WTC11 (cell line): ENCODE measurements at regions not wholly inside any gene's neighbourhood (a gene's known extent, or its start where the extent isn't known, plus 50 kb on each side); places are given as distances from the start of the nearest gene placed in this dataset.

Experiments used
- ATAC-seq: fragments of 200-7000 bp; cut with Tn5 transposase; 2 replicates; pipeline ENCODE4 v1.10.0; 2021; ENCODE audit warnings: mild to moderate bottlenecking, moderate library complexity
- CTCF ChIA-PET: fragments of 300-600 bp; sonication (Branson Sonifier 250); formaldehyde crosslinking; loops from one replicate; lab custom pipeline; 2021; ENCODE audit warnings: antibody characterized with exemption; lab: Charles Lee
- POLR2A ChIA-PET: fragments of 350-600 bp; sonication (Branson Sonifier 250); formaldehyde crosslinking; loops from one replicate; lab custom pipeline; 2021; ENCODE audit warnings: antibody characterized with exemption; lab: Charles Lee
- DNase-seq: peaks from one replicate; pipeline ENCODE4 v3.0.0; 2021; ENCODE audit warnings: low spot score
- H3K27ac Mint-ChIP-seq: 2 replicates; pipeline ENCODE4 v1.8.0; 2021; ENCODE audit warnings: mixed read lengths
- H3K27me3 Mint-ChIP-seq: 2 replicates; pipeline ENCODE4 v1.8.0; 2021; ENCODE audit warnings: low read depth, mild to moderate bottlenecking, moderate library complexity, mixed read lengths
- H3K36me3 Mint-ChIP-seq: 2 replicates; pipeline ENCODE4 v1.8.0; 2021; ENCODE audit warnings: mixed read lengths
- H3K4me1 Mint-ChIP-seq: 2 replicates; pipeline ENCODE4 v1.8.0; 2022; ENCODE audit warnings: mixed read lengths
- H3K4me3 Mint-ChIP-seq: 2 replicates; pipeline ENCODE4 v1.8.0; 2021; ENCODE audit warnings: mild to moderate bottlenecking, moderate library complexity, mixed read lengths
- H3K9me3 Mint-ChIP-seq: 2 replicates; pipeline ENCODE4 v1.8.0; 2021; ENCODE audit warnings: mixed read lengths
- ERG ChIP-seq: fragments of 250-450 bp; sonication (Bioruptor Pico); IDR thresholded peaks from 2 replicates; pipeline ENCODE4 v1.8.0; 2021; ENCODE audit warnings: mild to moderate bottlenecking
- FOXJ3 ChIP-seq: sonication (generic); formaldehyde crosslinking; IDR thresholded peaks from 2 replicates; pipeline ENCODE4 v1.9.0; 2021; ENCODE audit warnings: missing genetic modification reagents, mild to moderate bottlenecking, borderline replicate concordance
- FOXP4 ChIP-seq: sonication (generic); formaldehyde crosslinking; IDR thresholded peaks from 2 replicates; pipeline ENCODE4 v1.8.0; 2022; ENCODE audit warnings: mild to moderate bottlenecking, missing genetic modification reagents
- NR1H2 ChIP-seq: sonication (generic); formaldehyde crosslinking; IDR thresholded peaks from 2 replicates; pipeline ENCODE4 v1.9.0; 2021; ENCODE audit warnings: mild to moderate bottlenecking, moderate library complexity, missing genetic modification reagents
- PRRX2 ChIP-seq: fragments of 250-450 bp; sonication (Bioruptor Pico); IDR thresholded peaks from 2 replicates; pipeline ENCODE4 v1.8.0; 2021; ENCODE audit warnings: mild to moderate bottlenecking
- TEAD1 ChIP-seq: sonication (generic); formaldehyde crosslinking; IDR thresholded peaks from 2 replicates; pipeline ENCODE4 v1.8.0; 2022; ENCODE audit warnings: mild to moderate bottlenecking, missing genetic modification reagents
- ZNF138 ChIP-seq: sonication (generic); formaldehyde crosslinking; conservative IDR thresholded peaks from 2 replicates; pipeline ENCODE4 v1.8.1; 2022; ENCODE audit warnings: mild to moderate bottlenecking, moderate library complexity, missing genetic modification reagents
- ZNF396 ChIP-seq: fragments of 250-450 bp; sonication (Bioruptor Pico); IDR thresholded peaks from 2 replicates; pipeline ENCODE4 v1.8.0; 2021; ENCODE audit warnings: mild to moderate bottlenecking, moderate library complexity, borderline replicate concordance
- TF ChIP-seq, protein P1 (sequence below): sonication (generic); formaldehyde crosslinking; IDR thresholded peaks from 2 replicates; pipeline ENCODE4 v1.8.0; 2022; ENCODE audit warnings: missing genetic modification reagents
- TF ChIP-seq, protein P2 (sequence below): sonication (generic); formaldehyde crosslinking; IDR thresholded peaks from 2 replicates; pipeline ENCODE4 v1.8.1; 2023; ENCODE audit warnings: mild to moderate bottlenecking, missing genetic modification reagents, borderline replicate concordance
- TF ChIP-seq, protein P3 (sequence below): fragments of 250-450 bp; sonication (Bioruptor Pico); IDR thresholded peaks from 2 replicates; pipeline ENCODE4 v1.9.0; 2021; ENCODE audit warnings: moderate library complexity, mild to moderate bottlenecking, inconsistent platforms, borderline replicate concordance

DNA sequence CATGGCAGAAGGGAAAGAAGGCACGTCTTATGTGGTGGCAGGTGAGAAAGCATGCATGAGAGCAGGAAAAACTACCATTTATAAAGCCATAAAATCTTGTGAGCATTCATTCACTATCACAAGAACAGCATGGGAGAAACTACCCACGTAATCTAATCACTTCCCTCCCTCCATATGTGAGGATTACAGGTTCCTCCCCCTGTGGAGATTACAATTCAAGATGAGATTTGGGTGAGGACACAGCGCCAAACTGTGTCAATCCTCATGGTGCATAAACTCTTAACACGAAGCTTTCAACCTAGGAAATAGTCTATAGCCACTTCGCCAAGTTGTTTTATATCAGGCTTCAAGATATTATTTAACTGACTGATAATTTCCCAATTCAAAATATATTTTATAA is 595.5 kb downstream of the FBXO15 start (continued):
- TF ChIP-seq, protein P1, sequence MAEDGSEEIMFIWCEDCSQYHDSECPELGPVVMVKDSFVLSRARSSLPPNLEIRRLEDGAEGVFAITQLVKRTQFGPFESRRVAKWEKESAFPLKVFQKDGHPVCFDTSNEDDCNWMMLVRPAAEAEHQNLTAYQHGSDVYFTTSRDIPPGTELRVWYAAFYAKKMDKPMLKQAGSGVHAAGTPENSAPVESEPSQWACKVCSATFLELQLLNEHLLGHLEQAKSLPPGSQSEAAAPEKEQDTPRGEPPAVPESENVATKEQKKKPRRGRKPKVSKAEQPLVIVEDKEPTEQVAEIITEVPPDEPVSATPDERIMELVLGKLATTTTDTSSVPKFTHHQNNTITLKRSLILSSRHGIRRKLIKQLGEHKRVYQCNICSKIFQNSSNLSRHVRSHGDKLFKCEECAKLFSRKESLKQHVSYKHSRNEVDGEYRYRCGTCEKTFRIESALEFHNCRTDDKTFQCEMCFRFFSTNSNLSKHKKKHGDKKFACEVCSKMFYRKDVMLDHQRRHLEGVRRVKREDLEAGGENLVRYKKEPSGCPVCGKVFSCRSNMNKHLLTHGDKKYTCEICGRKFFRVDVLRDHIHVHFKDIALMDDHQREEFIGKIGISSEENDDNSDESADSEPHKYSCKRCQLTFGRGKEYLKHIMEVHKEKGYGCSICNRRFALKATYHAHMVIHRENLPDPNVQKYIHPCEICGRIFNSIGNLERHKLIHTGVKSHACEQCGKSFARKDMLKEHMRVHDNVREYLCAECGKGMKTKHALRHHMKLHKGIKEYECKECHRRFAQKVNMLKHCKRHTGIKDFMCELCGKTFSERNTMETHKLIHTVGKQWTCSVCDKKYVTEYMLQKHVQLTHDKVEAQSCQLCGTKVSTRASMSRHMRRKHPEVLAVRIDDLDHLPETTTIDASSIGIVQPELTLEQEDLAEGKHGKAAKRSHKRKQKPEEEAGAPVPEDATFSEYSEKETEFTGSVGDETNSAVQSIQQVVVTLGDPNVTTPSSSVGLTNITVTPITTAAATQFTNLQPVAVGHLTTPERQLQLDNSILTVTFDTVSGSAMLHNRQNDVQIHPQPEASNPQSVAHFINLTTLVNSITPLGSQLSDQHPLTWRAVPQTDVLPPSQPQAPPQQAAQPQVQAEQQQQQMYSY (CRISPR knock-in tag), result no peak
- no peak for TF ChIP-seq FOXP4 (CRISPR knock-in tag)

GRCh38 chr18:73551211-73551610 is 596.4 kb downstream of the FBXO15 start:
- POLR2A ChIA-PET, result no interaction called here
- H3K27ac Mint-ChIP-seq, result no peak overlapping the region
- ATAC-seq, result no peak
- peaks cover 4% of the 10 kb centered on the region; the same call in 1 of the 2 replicates for H3K4me1 Mint-ChIP-seq
- no peak overlapping the region for H3K4me3 Mint-ChIP-seq
- DNase-seq, result no peak
- CTCF ChIA-PET, result no interaction called here
- H3K9me3 Mint-ChIP-seq, result peaks cover 7% of the 10 kb centered on the region
- no peak for TF ChIP-seq PRRX2 (CRISPR knock-in tag)
- no peaks in the 10 kb centered on the region for H3K27me3 Mint-ChIP-seq
- no peaks in the 10 kb centered on the region for H3K36me3 Mint-ChIP-seq

- H3K4me3 Mint-ChIP-seq, result no peak overlapping the region
- no peak overlapping the region for H3K27ac Mint-ChIP-seq
- peaks cover 4% of the 10 kb centered on the region; the same call in 1 of the 2 replicates for H3K4me1 Mint-ChIP-seq
- TF ChIP-seq, protein P2, sequence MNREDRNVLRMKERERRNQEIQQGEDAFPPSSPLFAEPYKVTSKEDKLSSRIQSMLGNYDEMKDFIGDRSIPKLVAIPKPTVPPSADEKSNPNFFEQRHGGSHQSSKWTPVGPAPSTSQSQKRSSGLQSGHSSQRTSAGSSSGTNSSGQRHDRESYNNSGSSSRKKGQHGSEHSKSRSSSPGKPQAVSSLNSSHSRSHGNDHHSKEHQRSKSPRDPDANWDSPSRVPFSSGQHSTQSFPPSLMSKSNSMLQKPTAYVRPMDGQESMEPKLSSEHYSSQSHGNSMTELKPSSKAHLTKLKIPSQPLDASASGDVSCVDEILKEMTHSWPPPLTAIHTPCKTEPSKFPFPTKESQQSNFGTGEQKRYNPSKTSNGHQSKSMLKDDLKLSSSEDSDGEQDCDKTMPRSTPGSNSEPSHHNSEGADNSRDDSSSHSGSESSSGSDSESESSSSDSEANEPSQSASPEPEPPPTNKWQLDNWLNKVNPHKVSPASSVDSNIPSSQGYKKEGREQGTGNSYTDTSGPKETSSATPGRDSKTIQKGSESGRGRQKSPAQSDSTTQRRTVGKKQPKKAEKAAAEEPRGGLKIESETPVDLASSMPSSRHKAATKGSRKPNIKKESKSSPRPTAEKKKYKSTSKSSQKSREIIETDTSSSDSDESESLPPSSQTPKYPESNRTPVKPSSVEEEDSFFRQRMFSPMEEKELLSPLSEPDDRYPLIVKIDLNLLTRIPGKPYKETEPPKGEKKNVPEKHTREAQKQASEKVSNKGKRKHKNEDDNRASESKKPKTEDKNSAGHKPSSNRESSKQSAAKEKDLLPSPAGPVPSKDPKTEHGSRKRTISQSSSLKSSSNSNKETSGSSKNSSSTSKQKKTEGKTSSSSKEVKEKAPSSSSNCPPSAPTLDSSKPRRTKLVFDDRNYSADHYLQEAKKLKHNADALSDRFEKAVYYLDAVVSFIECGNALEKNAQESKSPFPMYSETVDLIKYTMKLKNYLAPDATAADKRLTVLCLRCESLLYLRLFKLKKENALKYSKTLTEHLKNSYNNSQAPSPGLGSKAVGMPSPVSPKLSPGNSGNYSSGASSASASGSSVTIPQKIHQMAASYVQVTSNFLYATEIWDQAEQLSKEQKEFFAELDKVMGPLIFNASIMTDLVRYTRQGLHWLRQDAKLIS, result no peak
- TF ChIP-seq, protein P3, sequence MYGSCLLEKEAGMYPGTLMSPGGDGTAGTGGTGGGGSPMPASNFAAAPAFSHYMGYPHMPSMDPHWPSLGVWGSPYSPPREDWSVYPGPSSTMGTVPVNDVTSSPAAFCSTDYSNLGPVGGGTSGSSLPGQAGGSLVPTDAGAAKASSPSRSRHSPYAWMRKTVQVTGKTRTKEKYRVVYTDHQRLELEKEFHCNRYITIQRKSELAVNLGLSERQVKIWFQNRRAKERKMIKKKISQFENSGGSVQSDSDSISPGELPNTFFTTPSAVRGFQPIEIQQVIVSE, result no peak
- TF ChIP-seq NR1H2 (no peak), ERG (CRISPR knock-in tag) (no peak), ZNF396 (no peak), ZNF138 (CRISPR knock-in tag) (no peak)
- no peak for ATAC-seq
- no peak for DNase-seq
- no peaks in the 10 kb centered on the region for H3K36me3 Mint-ChIP-seq
- ChIA-PET CTCF (no interaction called here), POLR2A (no interaction called here)
- H3K9me3 Mint-ChIP-seq, result no peaks in the 10 kb centered on the region
- no peaks in the 10 kb centered on the region for H3K27me3 Mint-ChIP-seq
These were observed 598.4 kb downstream of the FBXO15 start for GRCh38 chr18:73549236-73549635.

GRCh38 chr18:73545472-73545871 is 602.2 kb downstream of the FBXO15 start:
- POLR2A ChIA-PET, result no interaction called here
- Mint-ChIP-seq H3K27ac (no peak overlapping the region), H3K4me1 (peaks cover 4% of the 10 kb centered on the region; the same call in 1 of the 2 replicates)

More at GRCh38 chr18:73545472-73545871, 602.2 kb downstream of the FBXO15 start:
- ATAC-seq (no peak), DNase-seq (no peak)
- Mint-ChIP-seq H3K9me3 (no peaks in the 10 kb centered on the region), H3K4me3 (no peak overlapping the region), H3K27me3 (no peaks in the 10 kb centered on the region), H3K36me3 (no peaks in the 10 kb centered on the region)
- CTCF ChIA-PET, result no interaction called here
- TF ChIP-seq FOXJ3, result no peak
- no peak for TF ChIP-seq PRRX2 (CRISPR knock-in tag)
- no peak for TF ChIP-seq TEAD1
